ENCODE measurements at regions not wholly inside any gene's neighbourhood (a gene's known extent, or its start where the extent isn't known, plus 50 kb on each side); places are given as distances from the start of the nearest gene placed in this dataset.

GRCh38 chr9:91023741-91024140 is 222.1 kb downstream of the SYK start:
- DNase-seq (ENCODE audit: insufficient read length, low spot score) (no peak), FAIRE-seq (no peak)
- no peak for TF ChIP-seq POLR2A (IDR thresholded peaks at IDR 0.05; ENCODE audit: low read depth, low read length)

GRCh38 chr9:91024841-91025240 is 223.2 kb downstream of the SYK start:
- FAIRE-seq (no peak), DNase-seq (ENCODE audit: insufficient read length, low spot score) (no peak)
- no peak for TF ChIP-seq POLR2A (IDR thresholded peaks at IDR 0.05; ENCODE audit: low read depth, low read length)

- FAIRE-seq = no peak
- TF ChIP-seq POLR2A (IDR thresholded peaks at IDR 0.05; ENCODE audit: low read depth, low read length) = no peak
- DNase-seq (ENCODE audit: insufficient read length, low spot score) = no peak
Measured at GRCh38 chr9:91025856-91026255, 224.2 kb downstream of the SYK start.

GRCh38 chr9:91026266-91026665 is 224.6 kb downstream of the SYK start:
- TF ChIP-seq POLR2A (IDR thresholded peaks at IDR 0.05; ENCODE audit: low read depth, low read length) = no peak
- DNase-seq (ENCODE audit: insufficient read length, low spot score) (no peak), FAIRE-seq (no peak)

GRCh38 chr9:91027005-91027404 is 225.4 kb downstream of the SYK start:
- FAIRE-seq (no peak), DNase-seq (ENCODE audit: insufficient read length, low spot score) (no peak)
- TF ChIP-seq POLR2A (IDR thresholded peaks at IDR 0.05; ENCODE audit: low read depth, low read length) = no peak

GRCh38 chr9:91028166-91028827 is 226.7 kb downstream of the SYK start:
- DNase-seq (ENCODE audit: insufficient read length, low spot score) (no peak), FAIRE-seq (no peak)
- no peak for TF ChIP-seq POLR2A (IDR thresholded peaks at IDR 0.05; ENCODE audit: low read depth, low read length)

- TF ChIP-seq POLR2A (IDR thresholded peaks at IDR 0.05; ENCODE audit: low read depth, low read length) = no peak
- no peak for DNase-seq (ENCODE audit: insufficient read length, low spot score)
- FAIRE-seq = no peak
Measured at GRCh38 chr9:91029650-91030361, 228.2 kb downstream of the SYK start.

- DNase-seq (ENCODE audit: insufficient read length, low spot score) (no peak), FAIRE-seq (no peak)
- no peak for TF ChIP-seq POLR2A (IDR thresholded peaks at IDR 0.05; ENCODE audit: low read depth, low read length)
Measured at GRCh38 chr9:91032121-91032531, 230.5 kb downstream of the SYK start.

- no peak for FAIRE-seq
- TF ChIP-seq POLR2A (IDR thresholded peaks at IDR 0.05; ENCODE audit: low read depth, low read length) = no peak
Measured at GRCh38 chr9:91033270-91033669, 231.7 kb downstream of the SYK start.

GRCh38 chr9:91033797-91034196 is 232.2 kb downstream of the SYK start:
- no peak for TF ChIP-seq POLR2A (IDR thresholded peaks at IDR 0.05; ENCODE audit: low read depth, low read length)
- no peak for FAIRE-seq
- peak; percentile 36 for DNase-seq (ENCODE audit: insufficient read length, low spot score)

More at GRCh38 chr9:91033270-91033669, 231.7 kb downstream of the SYK start:
- no peak for DNase-seq (ENCODE audit: insufficient read length, low spot score)

- TF ChIP-seq POLR2A (IDR thresholded peaks at IDR 0.05; ENCODE audit: low read depth, low read length) = no peak
- FAIRE-seq (no peak), DNase-seq (ENCODE audit: insufficient read length, low spot score) (no peak)
Measured at GRCh38 chr9:91034521-91034920, 232.9 kb downstream of the SYK start.

GRCh38 chr9:91034976-91035824 is 233.6 kb downstream of the SYK start:
- no peak for TF ChIP-seq POLR2A (IDR thresholded peaks at IDR 0.05; ENCODE audit: low read depth, low read length)
- DNase-seq (ENCODE audit: insufficient read length, low spot score) (no peak), FAIRE-seq (no peak)

GRCh38 chr9:91035825-91036208 is 234.2 kb downstream of the SYK start:
- FAIRE-seq = no peak
- no peak for DNase-seq (ENCODE audit: insufficient read length, low spot score)
- TF ChIP-seq POLR2A (IDR thresholded peaks at IDR 0.05; ENCODE audit: low read depth, low read length) = no peak

- no peak for FAIRE-seq
- no peak for DNase-seq (ENCODE audit: insufficient read length, low spot score)
- no peak for TF ChIP-seq POLR2A (IDR thresholded peaks at IDR 0.05; ENCODE audit: low read depth, low read length)
Measured at GRCh38 chr9:91036356-91036755, 234.7 kb downstream of the SYK start.

Measured in H54 (cell line).